ENCODE measurements at regions not wholly inside any gene's neighbourhood (a gene's known extent, or its start where the extent isn't known, plus 50 kb on each side); places are given as distances from the start of the nearest gene placed in this dataset.

- TF ChIP-seq CREB1 (IDR thresholded peaks at IDR 0.05; ENCODE audit: low read depth), result no peak
Observed at GRCh38 chr5:141769671-141770070, 87.6 kb upstream of the ARAP3 start.

GRCh38 chr5:141767671-141768070, 85.6 kb upstream of the ARAP3 start:
- TF ChIP-seq TCF12 (IDR thresholded peaks at IDR 0.05; ENCODE audit: low read depth) (no peak), CREB1 (IDR thresholded peaks at IDR 0.05; ENCODE audit: low read depth) (no peak), EGR1 (IDR thresholded peaks at IDR 0.05) (no peak), ZBTB7A (IDR thresholded peaks at IDR 0.05; ENCODE audit: low read depth) (no peak), TAF1 (IDR thresholded peaks at IDR 0.05; ENCODE audit: low read depth) (no peak), FOXM1 (IDR thresholded peaks at IDR 0.05; ENCODE audit: borderline replicate concordance, low read depth) (no peak), MAX (IDR thresholded peaks at IDR 0.05) (no peak), YY1 (IDR thresholded peaks at IDR 0.05; ENCODE audit: low read depth) (no peak), RAD21 (IDR thresholded peaks at IDR 0.05; ENCODE audit: low read depth) (no peak), EP300 (IDR thresholded peaks at IDR 0.05; ENCODE audit: borderline replicate concordance) (no peak), REST (IDR thresholded peaks at IDR 0.05; ENCODE audit: low read depth) (no peak), USF1 (IDR thresholded peaks at IDR 0.05) (no peak), TEAD4 (IDR thresholded peaks at IDR 0.05) (no peak), CEBPB (IDR thresholded peaks at IDR 0.05) (no peak), NFIC (IDR thresholded peaks at IDR 0.05) (no peak)

- no peak for TF ChIP-seq FOXM1 (IDR thresholded peaks at IDR 0.05; ENCODE audit: borderline replicate concordance, low read depth)
- TF ChIP-seq TEAD4 (IDR thresholded peaks at IDR 0.05), result no peak
- TF ChIP-seq NFIC (IDR thresholded peaks at IDR 0.05), result no peak
- TF ChIP-seq CEBPB (IDR thresholded peaks at IDR 0.05), result no peak
- TF ChIP-seq YY1 (IDR thresholded peaks at IDR 0.05; ENCODE audit: low read depth), result no peak
Observed at GRCh38 chr5:141765896-141766551, 84.0 kb upstream of the ARAP3 start.

- TF ChIP-seq TCF12 (IDR thresholded peaks at IDR 0.05; ENCODE audit: low read depth), result no peak
- no peak for TF ChIP-seq EGR1 (IDR thresholded peaks at IDR 0.05)
- no peak for TF ChIP-seq REST (IDR thresholded peaks at IDR 0.05; ENCODE audit: low read depth)
- TF ChIP-seq RAD21 (IDR thresholded peaks at IDR 0.05; ENCODE audit: low read depth), result no peak
- TF ChIP-seq USF1 (IDR thresholded peaks at IDR 0.05), result no peak
- TF ChIP-seq YY1 (IDR thresholded peaks at IDR 0.05; ENCODE audit: low read depth), result no peak
- TF ChIP-seq EP300 (IDR thresholded peaks at IDR 0.05; ENCODE audit: borderline replicate concordance), result no peak
Observed at GRCh38 chr5:141763541-141763940, 81.5 kb upstream of the ARAP3 start.

- no peak for TF ChIP-seq YY1 (IDR thresholded peaks at IDR 0.05; ENCODE audit: low read depth)
- no peak for TF ChIP-seq EP300 (IDR thresholded peaks at IDR 0.05; ENCODE audit: borderline replicate concordance)
- TF ChIP-seq RAD21 (IDR thresholded peaks at IDR 0.05; ENCODE audit: low read depth), result peak; percentile 48; the same call in 1 of the 2 replicates
Observed at GRCh38 chr5:141762790-141763368, 80.8 kb upstream of the ARAP3 start.

- no peak for TF ChIP-seq TEAD4 (IDR thresholded peaks at IDR 0.05)
Observed at GRCh38 chr5:141762316-141762715, 80.3 kb upstream of the ARAP3 start.

GRCh38 chr5:141760753-141761152, 78.7 kb upstream of the ARAP3 start:
- no peak for TF ChIP-seq YY1 (IDR thresholded peaks at IDR 0.05; ENCODE audit: low read depth)
- TF ChIP-seq RAD21 (IDR thresholded peaks at IDR 0.05; ENCODE audit: low read depth), result no peak
- no peak for TF ChIP-seq REST (IDR thresholded peaks at IDR 0.05; ENCODE audit: low read depth)
- no peak for TF ChIP-seq CREB1 (IDR thresholded peaks at IDR 0.05; ENCODE audit: low read depth)
- TF ChIP-seq USF1 (IDR thresholded peaks at IDR 0.05), result no peak
- no peak for TF ChIP-seq TCF12 (IDR thresholded peaks at IDR 0.05; ENCODE audit: low read depth)
- TF ChIP-seq MAX (IDR thresholded peaks at IDR 0.05), result no peak
- no peak for TF ChIP-seq TAF1 (IDR thresholded peaks at IDR 0.05; ENCODE audit: low read depth)
- no peak for TF ChIP-seq EP300 (IDR thresholded peaks at IDR 0.05; ENCODE audit: borderline replicate concordance)
- no peak for TF ChIP-seq EGR1 (IDR thresholded peaks at IDR 0.05)
- no peak for TF ChIP-seq NFIC (IDR thresholded peaks at IDR 0.05)
- no peak for TF ChIP-seq FOXM1 (IDR thresholded peaks at IDR 0.05; ENCODE audit: borderline replicate concordance, low read depth)
- no peak for TF ChIP-seq CEBPB (IDR thresholded peaks at IDR 0.05)

Measured in Ishikawa (cell line).